Smooth muscle cell (in vitro differentiated cells): ENCODE measurements at regions not wholly inside any gene's neighbourhood (a gene's known extent, or its start where the extent isn't known, plus 50 kb on each side); places are given as distances from the start of the nearest gene placed in this dataset.

Experiments used
- DNase-seq: peaks from one replicate; lab custom pipeline; 2025; ENCODE audit not compliant: unreplicated experiment; lab: John Stamatoyannopoulos, UW
- H2AFZ ChIP-seq: fragments of 200-600 bp; sonication (generic); 2 replicates; pipeline ENCODE4 v1.6.0; 2016; ENCODE audit warnings: antibody characterized with exemption, low read depth, mild to moderate bottlenecking
- H3F3A ChIP-seq: fragments of 200-600 bp; sonication (generic); 2 replicates; pipeline ENCODE4 v1.6.0; 2017; ENCODE audit warnings: antibody characterized with exemption, low read depth
- H3K27ac ChIP-seq: fragments of 200-600 bp; sonication (generic); 2 replicates; pipeline ENCODE4 v1.5.1; 2016; ENCODE audit warnings: low read depth, mild to moderate bottlenecking
- H3K27me3 ChIP-seq: fragments of 200-600 bp; sonication (generic); 2 replicates; pipeline ENCODE4 v1.6.1; 2016; ENCODE audit warnings: low read depth, mild to moderate bottlenecking
- H3K36me3 ChIP-seq: fragments of 200-600 bp; sonication (generic); 2 replicates; pipeline ENCODE4 v1.5.1; 2016; ENCODE audit warnings: low read depth
- H3K4me1 ChIP-seq: fragments of 200-600 bp; sonication (generic); 2 replicates; pipeline ENCODE4 v1.5.1; 2016; ENCODE audit warnings: low read depth
- H3K4me2 ChIP-seq: fragments of 200-600 bp; sonication (generic); 2 replicates; pipeline ENCODE4 v1.6.0; 2016; ENCODE audit warnings: mild to moderate bottlenecking
- H3K4me3 ChIP-seq: fragments of 200-600 bp; sonication (generic); 2 replicates; pipeline ENCODE4 v1.5.1; 2016; ENCODE audit warnings: mild to moderate bottlenecking
- H3K79me2 ChIP-seq: fragments of 200-600 bp; sonication (generic); 2 replicates; pipeline ENCODE4 v1.6.0; 2016; ENCODE audit warnings: low read depth, mild to moderate bottlenecking
- H3K9ac ChIP-seq: fragments of 200-600 bp; sonication (generic); 2 replicates; pipeline ENCODE4 v1.6.0; 2016; ENCODE audit warnings: low read depth
- H3K9me3 ChIP-seq: fragments of 200-600 bp; sonication (generic); replicated peaks from 2 replicates; pipeline ENCODE4 v1.5.1; 2016; ENCODE audit warnings: low read depth
- H4K20me1 ChIP-seq: fragments of 200-600 bp; sonication (generic); 2 replicates; pipeline ENCODE4 v1.6.0; 2016; ENCODE audit warnings: low read depth
- CTCF ChIP-seq: fragments of 200-600 bp; sonication (generic); IDR thresholded peaks from 2 replicates; pipeline ENCODE4 v1.5.1; 2017; ENCODE audit warnings: borderline replicate concordance, mild to moderate bottlenecking, antibody characterized with exemption; ENCODE audit not compliant: insufficient read depth, poor library complexity, severe bottlenecking
- WGBS: methylation state at CpG from one replicate; pipeline ENCODE4 v1.1.7; 2016; ENCODE audit warnings: low lambda C conversion rate; 5-methylcytosine and 5-hydroxymethylcytosine counted together

- 80% methylated on average over 5 of the region's 5 CpGs for WGBS
- H4K20me1 ChIP-seq, result no peaks in the 10 kb centered on the region
Measured at GRCh38 chr2:14951569-14952285, 319.2 kb downstream of the LRATD1 start.

DNA sequence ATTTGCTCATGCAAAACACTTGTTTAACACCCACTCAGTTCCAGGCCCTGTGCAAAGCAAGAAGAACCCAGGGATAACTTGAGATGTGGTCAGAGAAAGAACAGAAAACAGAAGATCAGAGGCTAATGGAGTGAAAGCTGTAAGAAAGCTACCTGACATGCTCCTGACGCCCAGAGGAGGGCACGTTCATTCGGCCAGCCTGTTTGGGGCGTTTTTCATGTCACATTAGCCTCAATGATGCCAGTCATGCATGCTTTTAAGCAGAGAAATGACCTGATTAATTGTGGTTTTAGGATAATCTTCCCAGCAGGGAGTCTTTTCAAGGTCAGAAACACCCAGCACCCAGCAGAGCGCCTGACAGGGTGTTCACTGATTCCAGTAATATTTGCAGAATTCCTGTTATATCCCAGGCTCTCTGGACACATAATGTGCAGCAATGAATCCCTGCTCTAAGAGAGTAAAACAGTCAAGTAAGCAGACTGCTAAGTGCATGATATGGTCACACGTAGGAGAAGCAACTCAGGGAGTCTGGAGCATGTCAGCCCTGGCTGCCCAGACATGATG is 320.0 kb downstream of the LRATD1 start:
- WGBS, result 83% methylated on average over 6 of the region's 6 CpGs
- H3K27me3 ChIP-seq, result no peaks in the 10 kb centered on the region
- H3K79me2 ChIP-seq, result no peaks in the 10 kb centered on the region
- H3K4me2 ChIP-seq, result no peak overlapping the region
- no peak overlapping the region for H3K27ac ChIP-seq
- H3K4me3 ChIP-seq, result no peak overlapping the region
- no peaks in the 10 kb centered on the region for H4K20me1 ChIP-seq
- no peaks in the 10 kb centered on the region for H3K9me3 ChIP-seq
- no peaks in the 10 kb centered on the region for H3K4me1 ChIP-seq
- no peak for TF ChIP-seq CTCF
- H3K36me3 ChIP-seq, result no peaks in the 10 kb centered on the region
- DNase-seq, result no peak
- H3K9ac ChIP-seq, result no peak overlapping the region
- H2AFZ ChIP-seq, result no peak overlapping the region
- no peaks in the 10 kb centered on the region for H3F3A ChIP-seq

More at GRCh38 chr2:14951569-14952285, 319.2 kb downstream of the LRATD1 start:
- no peak overlapping the region for H3K9ac ChIP-seq
- no peaks in the 10 kb centered on the region for H3K36me3 ChIP-seq
- no peaks in the 10 kb centered on the region for H3K4me1 ChIP-seq
- H3K79me2 ChIP-seq, result no peaks in the 10 kb centered on the region
- H3F3A ChIP-seq, result no peaks in the 10 kb centered on the region
- no peak overlapping the region for H3K4me3 ChIP-seq
- no peaks in the 10 kb centered on the region for H3K9me3 ChIP-seq
- H2AFZ ChIP-seq, result no peak overlapping the region
- H3K27me3 ChIP-seq, result no peaks in the 10 kb centered on the region
- no peak overlapping the region for H3K27ac ChIP-seq
- TF ChIP-seq CTCF, result no peak
- DNase-seq, result no peak
- no peak overlapping the region for H3K4me2 ChIP-seq

DNA sequence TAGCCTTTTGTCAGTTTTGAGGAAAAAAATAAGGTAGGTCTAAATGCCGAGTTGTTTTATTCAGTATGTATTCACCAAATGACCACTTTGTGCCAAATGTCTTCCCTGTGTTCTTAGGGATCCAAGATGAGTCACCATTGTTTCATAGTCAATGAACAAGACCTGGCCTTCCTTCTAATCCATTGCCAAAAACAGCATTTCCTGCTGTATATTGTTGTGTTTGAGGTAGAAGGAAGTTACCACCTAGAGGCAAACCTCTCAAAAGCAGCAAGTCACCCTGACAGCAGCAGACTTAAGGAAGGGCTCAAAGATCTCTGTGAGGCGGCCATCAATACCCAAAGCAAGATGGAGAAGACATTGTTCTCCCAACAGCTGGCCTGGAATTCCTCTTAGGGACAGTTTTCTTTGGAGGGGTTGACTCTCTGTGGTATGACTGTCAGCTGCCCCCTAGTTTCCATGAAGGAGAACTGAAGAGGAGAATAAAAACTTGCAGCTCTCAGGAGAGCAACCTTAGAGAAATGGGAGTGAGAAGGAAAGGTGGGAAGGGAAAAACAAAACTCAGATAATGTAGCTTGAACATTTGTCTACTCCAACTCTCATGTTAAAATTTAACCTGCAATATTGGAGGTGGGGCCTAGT is 328.3 kb downstream of the LRATD1 start:
- no peaks in the 10 kb centered on the region for H3K9me3 ChIP-seq
- no peaks in the 10 kb centered on the region for H3K36me3 ChIP-seq
- H2AFZ ChIP-seq, result no peak overlapping the region
- 93% methylated on average over 2 of the region's 2 CpGs for WGBS
- TF ChIP-seq CTCF, result no peak
- DNase-seq, result no peak
- no peak overlapping the region for H3K4me2 ChIP-seq
- no peaks in the 10 kb centered on the region for H3K79me2 ChIP-seq
- no peak overlapping the region for H3K4me3 ChIP-seq
- H4K20me1 ChIP-seq, result no peaks in the 10 kb centered on the region
- H3F3A ChIP-seq, result no peaks in the 10 kb centered on the region
- no peak overlapping the region for H3K9ac ChIP-seq
- H3K27me3 ChIP-seq, result no peaks in the 10 kb centered on the region
- no peaks in the 10 kb centered on the region for H3K4me1 ChIP-seq
- H3K27ac ChIP-seq, result no peak overlapping the region
